GM19193 (cell line): ENCODE measurements at regions not wholly inside any gene's neighbourhood (a gene's known extent, or its start where the extent isn't known, plus 50 kb on each side); places are given as distances from the start of the nearest gene placed in this dataset.
A peak's percentile ranks its signal among the peaks of the same experiment; 100 is the strongest.

Experiments
- POLR2A ChIP-seq: IDR thresholded peaks from 4 replicates; pipeline ENCODE4 v1.6.1; 2011; ENCODE audit not compliant: insufficient read depth, insufficient read length; ENCODE audit errors: extremely low read depth

DNA sequence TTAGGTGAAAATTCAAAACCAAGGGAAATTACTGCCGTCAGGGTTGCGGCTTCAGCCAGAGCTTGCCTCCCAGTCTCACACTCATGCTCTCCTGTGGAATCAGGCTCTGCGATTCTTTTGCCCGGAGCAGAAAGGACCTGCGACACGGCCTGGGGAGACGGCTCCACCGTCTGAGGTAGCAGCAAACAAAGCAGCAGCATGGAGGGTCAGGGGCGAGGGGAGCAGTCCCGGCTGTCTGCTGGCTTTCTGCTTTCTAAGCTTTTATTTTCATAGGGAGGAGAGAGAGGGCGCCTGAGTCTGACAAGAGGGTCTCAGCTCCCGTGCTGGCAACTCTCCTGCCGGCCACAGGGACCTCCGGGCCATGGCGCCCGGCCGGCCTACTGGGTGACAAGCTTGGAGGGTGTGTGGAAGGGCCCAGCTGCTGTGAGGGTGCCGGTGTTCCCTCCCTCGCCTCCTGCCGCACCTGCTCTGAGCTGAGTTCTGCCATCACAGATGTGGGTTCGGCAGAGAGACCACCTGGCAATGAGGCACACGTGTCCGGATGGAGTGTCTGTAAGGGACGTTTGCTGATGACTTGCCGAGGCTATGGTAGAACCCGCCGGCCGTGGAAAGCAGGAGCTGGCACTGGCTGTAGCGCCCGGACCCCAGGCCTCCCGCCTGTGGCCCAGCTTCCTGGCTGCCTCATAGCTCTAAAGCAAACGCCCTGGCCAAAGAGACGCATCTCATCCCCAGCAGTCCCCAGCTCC is 66.2 kb upstream of the CTDP1 start:
- no peak for TF ChIP-seq POLR2A

DNA sequence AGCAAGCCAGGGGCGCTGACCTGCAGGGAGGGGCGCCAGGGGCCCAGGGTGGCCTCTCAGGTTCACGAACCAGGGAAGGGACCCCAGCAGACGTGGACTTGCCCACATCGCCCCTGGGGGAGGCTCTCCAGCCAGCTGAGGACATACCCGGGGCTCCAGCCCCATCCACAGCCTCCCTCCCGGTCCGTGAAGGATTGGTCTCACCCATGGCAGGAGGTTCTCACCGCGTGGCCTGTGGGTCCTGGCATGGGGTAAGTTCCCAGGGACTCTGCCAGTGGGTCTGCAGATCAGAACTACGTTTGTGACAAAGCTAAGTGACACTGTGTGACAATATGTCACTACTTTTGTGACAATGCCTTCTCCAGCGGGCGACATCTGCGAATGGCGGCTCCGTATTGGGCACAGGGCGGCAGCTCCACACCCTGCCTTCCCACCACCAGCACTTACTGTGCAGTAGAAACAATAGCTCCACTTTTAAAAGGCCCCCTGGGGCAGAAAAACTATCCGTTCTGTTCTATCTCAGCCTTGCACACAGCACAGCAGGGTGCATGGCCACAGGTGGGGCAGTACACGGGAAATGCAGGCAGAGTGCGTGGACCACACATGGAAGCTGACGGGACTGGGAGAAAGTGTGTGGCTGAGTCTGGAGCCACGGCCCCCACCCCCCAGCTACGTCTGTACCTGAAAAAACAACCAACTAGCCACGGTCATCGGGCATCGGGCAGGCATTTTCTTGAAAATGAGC is 65.2 kb upstream of the CTDP1 start:
- no peak for TF ChIP-seq POLR2A

- TF ChIP-seq POLR2A = no peak
These were observed 64.5 kb upstream of the CTDP1 start for GRCh38 chr18:79615091-79615490.

GRCh38 chr18:79615586-79615985 is 64.0 kb upstream of the CTDP1 start:
- TF ChIP-seq POLR2A = no peak

DNA sequence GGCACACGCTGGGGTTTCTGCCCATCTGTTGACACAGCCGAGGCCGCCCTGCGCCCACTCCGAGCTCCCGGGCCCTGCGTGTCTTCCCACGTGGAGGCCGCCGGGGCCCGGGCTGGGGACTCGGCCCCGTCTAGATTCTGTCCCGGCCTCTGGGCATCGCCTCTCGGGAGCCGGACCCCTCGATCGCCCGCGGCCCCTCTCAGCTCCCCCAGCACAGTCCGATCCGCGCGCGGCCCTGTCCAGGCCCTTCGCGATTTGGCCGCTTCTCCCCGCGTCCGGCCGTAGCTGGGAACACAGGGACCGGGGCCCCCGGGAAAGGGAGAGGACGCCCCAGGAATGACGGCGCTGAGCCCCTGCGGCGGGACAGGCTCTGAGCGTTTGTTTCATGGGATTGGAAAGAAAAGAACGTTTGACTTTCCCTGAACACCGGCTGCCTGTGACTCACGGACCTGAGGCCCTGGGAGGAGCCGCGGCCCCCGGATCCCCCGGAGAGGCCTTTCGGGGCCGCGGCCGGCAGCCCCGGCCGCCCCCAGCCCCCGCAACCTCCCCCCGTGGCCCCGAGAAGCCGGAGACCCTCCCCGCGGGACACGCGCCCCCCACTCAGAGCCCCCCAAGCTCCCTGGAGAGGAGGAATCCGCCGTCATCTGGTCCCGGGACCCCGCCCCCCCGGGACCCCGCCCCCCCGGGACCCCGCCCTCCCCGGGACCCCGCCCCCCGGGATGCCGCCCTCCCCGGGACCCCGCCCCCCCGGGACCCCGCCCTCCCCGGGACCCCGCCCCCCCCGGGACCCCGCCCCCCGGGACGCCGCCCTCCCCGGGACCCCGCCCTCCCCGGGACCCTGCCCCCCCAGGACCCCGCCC is 62.7 kb upstream of the CTDP1 start:
- TF ChIP-seq POLR2A = no peak

DNA sequence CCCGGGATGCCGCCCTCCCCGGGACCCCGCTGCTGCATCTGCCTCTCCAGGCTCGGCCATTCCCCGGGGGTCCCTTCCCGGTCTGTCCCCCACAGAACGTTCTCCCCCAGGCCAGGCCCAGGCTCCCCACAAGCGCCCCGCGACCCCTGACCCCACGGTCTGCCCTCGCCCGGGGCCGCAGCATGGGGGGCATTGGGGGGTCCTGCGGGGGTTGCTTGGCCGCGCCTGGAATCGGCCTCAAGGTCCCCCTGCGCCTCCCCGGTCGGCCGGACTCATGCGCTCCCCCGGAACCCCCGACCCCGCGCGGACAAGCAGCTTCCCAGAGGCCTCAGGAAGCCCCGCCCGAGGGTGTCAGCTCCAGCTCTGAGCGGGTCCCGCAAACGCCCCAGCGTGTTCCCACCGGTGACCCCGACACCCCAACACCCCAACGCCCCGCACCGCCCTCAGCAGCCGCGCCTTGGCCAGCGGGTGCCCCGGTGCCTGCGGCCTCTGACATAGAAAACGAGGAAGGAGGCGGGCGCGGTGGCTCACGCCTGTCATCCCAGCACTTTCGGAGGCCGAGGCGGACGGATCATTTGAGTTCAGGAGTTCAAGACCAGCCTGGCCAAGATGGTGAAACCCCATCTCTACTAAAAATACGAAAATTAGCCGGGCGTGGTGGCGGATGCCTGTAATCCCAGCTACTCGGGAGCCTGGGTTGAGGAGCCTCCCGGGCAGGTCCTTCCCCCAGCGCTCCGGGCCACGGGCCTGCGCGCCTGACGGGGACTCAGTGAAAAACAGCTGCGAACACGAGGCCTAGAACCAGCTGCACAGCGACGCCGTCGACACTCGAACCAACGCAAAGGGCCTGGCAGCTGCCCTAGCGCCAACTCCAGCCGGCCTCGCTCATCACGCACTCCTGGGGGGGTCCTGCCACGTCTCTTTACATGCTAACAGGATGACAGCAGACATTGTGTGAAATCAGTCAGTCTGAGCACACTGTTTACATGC is 61.8 kb upstream of the CTDP1 start:
- TF ChIP-seq POLR2A = no peak

- TF ChIP-seq POLR2A = no peak
These were observed 58.9 kb upstream of the CTDP1 start for GRCh38 chr18:79620576-79621165.

GRCh38 chr18:79621501-79621900 is 58.1 kb upstream of the CTDP1 start:
- TF ChIP-seq POLR2A = no peak

- no peak for TF ChIP-seq POLR2A
These were observed 57.6 kb upstream of the CTDP1 start for GRCh38 chr18:79622004-79622403.

GRCh38 chr18:79624356-79625170 is 55.0 kb upstream of the CTDP1 start:
- TF ChIP-seq POLR2A = no peak

DNA sequence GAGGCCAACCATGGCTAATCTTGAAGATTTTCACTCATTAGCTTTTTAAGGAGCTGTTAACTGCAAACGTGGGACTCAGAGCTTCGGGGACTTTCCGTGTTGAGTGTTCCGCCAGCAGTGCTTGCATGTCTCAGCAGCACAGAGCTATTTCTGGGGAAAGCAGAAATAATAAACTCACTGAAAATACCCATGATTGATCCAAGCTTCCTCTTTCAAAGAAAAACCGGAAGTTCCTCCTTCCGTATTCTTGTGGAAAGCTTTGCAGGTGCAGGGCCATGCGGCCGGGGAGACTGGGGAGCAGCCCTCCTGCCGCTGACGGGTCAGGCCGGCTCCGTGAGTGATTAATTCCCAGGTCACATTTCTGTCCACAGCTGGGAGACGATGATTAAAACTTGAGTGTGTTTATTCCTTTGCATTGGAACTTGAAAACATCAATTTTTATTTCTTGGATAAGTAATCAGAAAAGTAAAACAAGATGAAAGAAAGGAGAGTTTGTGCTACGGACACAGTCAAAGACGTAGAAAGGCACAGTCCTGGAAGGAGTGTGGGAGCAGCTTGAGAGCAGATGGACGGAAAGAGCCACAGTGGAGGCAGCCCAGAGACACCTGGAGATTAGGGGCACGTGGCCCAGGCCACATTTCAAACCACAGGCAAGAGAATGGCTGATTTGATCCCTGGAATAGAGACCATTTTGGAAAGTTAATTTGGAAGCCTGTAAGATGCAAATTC is 54.2 kb upstream of the CTDP1 start:
- peak; percentile 33 for TF ChIP-seq POLR2A

- TF ChIP-seq POLR2A = no peak
These were observed 53.6 kb upstream of the CTDP1 start for GRCh38 chr18:79625924-79626561.
